NT2/D1 (cell line): ENCODE measurements at regions not wholly inside any gene's neighbourhood (a gene's known extent, or its start where the extent isn't known, plus 50 kb on each side); places are given as distances from the start of the nearest gene placed in this dataset.
"Not testable (repeated sequence)": the region's sequence is repeated elsewhere in the genome, so short reads cannot be mapped to it uniquely, and the experiment has no call there.

Source experiments
- YY1 ChIP-seq: IDR thresholded peaks from 2 replicates; pipeline ENCODE4 v1.6.1; 2011; ENCODE audit not compliant: insufficient read length, insufficient read depth
- ZNF274 ChIP-seq: IDR thresholded peaks from 2 replicates; pipeline ENCODE4 v1.6.1; 2011; ENCODE audit warnings: mild to moderate bottlenecking, low read depth, low read length

DNA sequence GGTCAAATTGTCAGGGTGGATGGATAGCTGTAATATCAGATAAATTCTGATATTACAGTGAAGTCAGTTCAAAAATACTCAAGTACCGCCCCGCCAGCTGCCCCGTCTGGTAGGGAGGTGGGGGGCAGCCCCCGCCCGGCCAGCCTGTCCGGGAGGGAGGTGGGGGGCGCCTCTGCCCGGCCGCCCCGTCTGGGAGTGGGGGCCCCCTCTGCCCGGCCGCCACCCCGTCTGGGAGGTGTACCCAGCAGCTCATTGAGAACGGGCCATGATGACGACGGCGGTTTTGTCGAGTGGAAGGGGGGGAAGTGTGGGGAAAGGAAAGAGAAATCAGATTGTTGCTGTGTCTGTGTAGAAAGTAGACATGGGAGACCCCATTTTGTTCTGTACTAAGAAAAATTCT, 175.8 kb upstream of the LMCD1 start:
- not testable (repeated sequence) for TF ChIP-seq ZNF274, YY1
